ENCODE measurements at regions not wholly inside any gene's neighbourhood (a gene's known extent, or its start where the extent isn't known, plus 50 kb on each side); places are given as distances from the start of the nearest gene placed in this dataset.

DNA sequence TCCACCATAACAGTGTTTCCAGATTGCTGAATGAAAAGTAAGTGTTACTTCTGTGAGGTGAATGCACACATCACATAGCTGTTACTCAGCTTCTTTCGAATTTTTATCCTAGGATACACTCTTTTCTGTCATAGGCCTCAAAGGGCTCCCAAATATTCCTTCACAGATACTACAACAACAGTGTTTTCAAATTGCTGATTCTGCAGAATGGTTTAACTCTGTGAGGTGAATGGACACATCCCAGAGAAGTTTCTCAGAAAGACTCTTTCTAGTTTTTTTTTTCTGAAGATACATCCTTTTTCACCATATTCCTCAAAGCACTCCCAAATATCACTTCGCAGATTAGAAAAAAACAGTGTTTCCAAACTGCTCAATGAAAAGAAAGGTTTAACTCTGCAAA lies 221.1 kb downstream of the OR4A5 start:
- ATAC-seq (no peak), DNase-seq (ENCODE audit: low read depth, low spot score) (no peak)
- Histone ChIP-seq H3K27me3 (ENCODE audit: control insufficient read depth, insufficient read depth, low read length) (no peaks in the 10 kb centered on the region), H3K27ac (ENCODE audit: low read length) (no peak overlapping the region), H3K36me3 (ENCODE audit: control insufficient read depth, insufficient read depth, low read length) (no peaks in the 10 kb centered on the region), H3K4me1 (ENCODE audit: control insufficient read depth, insufficient read depth, low read length) (no peaks in the 10 kb centered on the region), H3K4me3 (ENCODE audit: low read depth in 2 of 2, low read length in 2 of 2) (no peak overlapping the region), H3K9me3 (ENCODE audit: control insufficient read depth, insufficient read depth, low read depth, low read length) (no peaks in the 10 kb centered on the region)
- intact Hi-C loops (cut with micrococcal nuclease; ENCODE audit: unreplicated experiment), result loop anchor here (10.0 kb wide), 1 partner anchor 67 kb away; no protein-coding TSS in a partner anchor
- POLR2A ChIA-PET, result no interaction called here
- in situ Hi-C loops (cut with HindIII; ENCODE audit: low pct_unique_long_range_greater_than_20kb, low sequenced_read_pairs), result no loop called here
- BruUV-seq (replicated peaks), result no TSS peak
- CTCF ChIA-PET, result no interaction called here
- TF ChIP-seq, protein P1, sequence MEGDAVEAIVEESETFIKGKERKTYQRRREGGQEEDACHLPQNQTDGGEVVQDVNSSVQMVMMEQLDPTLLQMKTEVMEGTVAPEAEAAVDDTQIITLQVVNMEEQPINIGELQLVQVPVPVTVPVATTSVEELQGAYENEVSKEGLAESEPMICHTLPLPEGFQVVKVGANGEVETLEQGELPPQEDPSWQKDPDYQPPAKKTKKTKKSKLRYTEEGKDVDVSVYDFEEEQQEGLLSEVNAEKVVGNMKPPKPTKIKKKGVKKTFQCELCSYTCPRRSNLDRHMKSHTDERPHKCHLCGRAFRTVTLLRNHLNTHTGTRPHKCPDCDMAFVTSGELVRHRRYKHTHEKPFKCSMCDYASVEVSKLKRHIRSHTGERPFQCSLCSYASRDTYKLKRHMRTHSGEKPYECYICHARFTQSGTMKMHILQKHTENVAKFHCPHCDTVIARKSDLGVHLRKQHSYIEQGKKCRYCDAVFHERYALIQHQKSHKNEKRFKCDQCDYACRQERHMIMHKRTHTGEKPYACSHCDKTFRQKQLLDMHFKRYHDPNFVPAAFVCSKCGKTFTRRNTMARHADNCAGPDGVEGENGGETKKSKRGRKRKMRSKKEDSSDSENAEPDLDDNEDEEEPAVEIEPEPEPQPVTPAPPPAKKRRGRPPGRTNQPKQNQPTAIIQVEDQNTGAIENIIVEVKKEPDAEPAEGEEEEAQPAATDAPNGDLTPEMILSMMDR (IDR thresholded peaks at IDR 0.05), result no peak
- TF ChIP-seq TCF7L2 (IDR thresholded peaks at IDR 0.05; ENCODE audit: low read depth, low read length) (no peak), POLR2AphosphoS5 (IDR thresholded peaks at IDR 0.05; ENCODE audit: low read depth, low read length) (no peak), SIN3A (IDR thresholded peaks at IDR 0.05; ENCODE audit: borderline replicate concordance, insufficient read depth, low read depth, low read length) (no peak)
- TF ChIP-seq, protein P2, sequence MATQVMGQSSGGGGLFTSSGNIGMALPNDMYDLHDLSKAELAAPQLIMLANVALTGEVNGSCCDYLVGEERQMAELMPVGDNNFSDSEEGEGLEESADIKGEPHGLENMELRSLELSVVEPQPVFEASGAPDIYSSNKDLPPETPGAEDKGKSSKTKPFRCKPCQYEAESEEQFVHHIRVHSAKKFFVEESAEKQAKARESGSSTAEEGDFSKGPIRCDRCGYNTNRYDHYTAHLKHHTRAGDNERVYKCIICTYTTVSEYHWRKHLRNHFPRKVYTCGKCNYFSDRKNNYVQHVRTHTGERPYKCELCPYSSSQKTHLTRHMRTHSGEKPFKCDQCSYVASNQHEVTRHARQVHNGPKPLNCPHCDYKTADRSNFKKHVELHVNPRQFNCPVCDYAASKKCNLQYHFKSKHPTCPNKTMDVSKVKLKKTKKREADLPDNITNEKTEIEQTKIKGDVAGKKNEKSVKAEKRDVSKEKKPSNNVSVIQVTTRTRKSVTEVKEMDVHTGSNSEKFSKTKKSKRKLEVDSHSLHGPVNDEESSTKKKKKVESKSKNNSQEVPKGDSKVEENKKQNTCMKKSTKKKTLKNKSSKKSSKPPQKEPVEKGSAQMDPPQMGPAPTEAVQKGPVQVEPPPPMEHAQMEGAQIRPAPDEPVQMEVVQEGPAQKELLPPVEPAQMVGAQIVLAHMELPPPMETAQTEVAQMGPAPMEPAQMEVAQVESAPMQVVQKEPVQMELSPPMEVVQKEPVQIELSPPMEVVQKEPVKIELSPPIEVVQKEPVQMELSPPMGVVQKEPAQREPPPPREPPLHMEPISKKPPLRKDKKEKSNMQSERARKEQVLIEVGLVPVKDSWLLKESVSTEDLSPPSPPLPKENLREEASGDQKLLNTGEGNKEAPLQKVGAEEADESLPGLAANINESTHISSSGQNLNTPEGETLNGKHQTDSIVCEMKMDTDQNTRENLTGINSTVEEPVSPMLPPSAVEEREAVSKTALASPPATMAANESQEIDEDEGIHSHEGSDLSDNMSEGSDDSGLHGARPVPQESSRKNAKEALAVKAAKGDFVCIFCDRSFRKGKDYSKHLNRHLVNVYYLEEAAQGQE (IDR thresholded peaks at IDR 0.05; ENCODE audit: insufficient read depth in 1 of 2, low read depth in 2 of 2, low read length in 1 of 2), result no peak

DNA sequence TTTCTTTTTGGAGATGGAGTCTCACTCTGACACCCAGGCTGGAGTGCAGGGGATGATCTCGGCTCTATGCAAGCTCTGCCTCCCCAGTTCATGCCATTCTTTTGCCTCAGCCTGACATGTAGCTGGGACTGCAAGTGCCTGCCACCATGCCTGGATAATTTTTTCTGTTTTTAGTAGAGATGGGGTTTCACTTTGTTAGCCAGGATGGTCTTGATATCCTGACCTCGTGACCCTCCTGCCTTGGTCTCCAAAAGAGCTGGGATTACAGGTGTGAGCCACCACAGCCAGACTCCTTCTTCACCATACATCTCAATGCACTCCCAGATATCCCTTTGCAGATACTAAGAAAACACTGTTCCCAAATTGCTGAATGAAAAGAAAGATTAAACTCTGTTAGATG lies 224.3 kb downstream of the OR4A5 start:
- ATAC-seq (no peak), DNase-seq (ENCODE audit: low read depth, low spot score) (no peak)
- Histone ChIP-seq H3K9me3 (ENCODE audit: control insufficient read depth, insufficient read depth, low read depth, low read length) (no peaks in the 10 kb centered on the region), H3K4me1 (ENCODE audit: control insufficient read depth, insufficient read depth, low read length) (no peaks in the 10 kb centered on the region), H3K27ac (ENCODE audit: low read length) (no peak overlapping the region), H3K4me3 (ENCODE audit: low read depth in 2 of 2, low read length in 2 of 2) (no peak overlapping the region), H3K27me3 (ENCODE audit: control insufficient read depth, insufficient read depth, low read length) (no peaks in the 10 kb centered on the region), H3K36me3 (ENCODE audit: control insufficient read depth, insufficient read depth, low read length) (no peaks in the 10 kb centered on the region)
- CTCF ChIA-PET, result no interaction called here
- POLR2A ChIA-PET, result no interaction called here
- BruUV-seq (replicated peaks), result no TSS peak
- TF ChIP-seq, protein P1 (IDR thresholded peaks at IDR 0.05), result no peak
- no peak for TF ChIP-seq SIN3A (IDR thresholded peaks at IDR 0.05; ENCODE audit: borderline replicate concordance, insufficient read depth, low read depth, low read length)
- in situ Hi-C loops (cut with HindIII; ENCODE audit: low pct_unique_long_range_greater_than_20kb, low sequenced_read_pairs), result no loop called here
- intact Hi-C loops (cut with micrococcal nuclease; ENCODE audit: unreplicated experiment), result no loop called here
